Left ventricle myocardium inferior (tissue), 1 donor: ENCODE measurements at regions not wholly inside any gene's neighbourhood (a gene's known extent, or its start where the extent isn't known, plus 50 kb on each side); places are given as distances from the start of the nearest gene placed in this dataset.

Experiments used
- DNase-seq: peaks from one replicate; pipeline ENCODE4 v3.0.0-alpha.2; 2020
- H3K27ac ChIP-seq: fragments of 200-600 bp; replicated peaks from 2 replicates; pipeline ENCODE4 v1.8.0; 2021
- H3K27me3 ChIP-seq: fragments of 200-600 bp; 2 replicates; pipeline ENCODE4 v1.8.0; 2021; ENCODE audit warnings: low read depth
- H3K36me3 ChIP-seq: fragments of 200-600 bp; 2 replicates; pipeline ENCODE4 v1.8.0; 2021
- H3K4me1 ChIP-seq: fragments of 200-600 bp; 2 replicates; pipeline ENCODE4 v1.8.0; 2021
- H3K4me3 ChIP-seq: fragments of 200-600 bp; 2 replicates; pipeline ENCODE4 v1.8.0; 2021; ENCODE audit warnings: mild to moderate bottlenecking, moderate library complexity
- H3K9me3 ChIP-seq: fragments of 200-600 bp; replicated peaks from 2 replicates; pipeline ENCODE4 v1.8.0; 2021
- CTCF ChIP-seq: fragments of 200-600 bp; IDR thresholded peaks from 2 replicates; pipeline ENCODE4 v1.8.0; 2021; ENCODE audit warnings: antibody characterized with exemption, mild to moderate bottlenecking, borderline replicate concordance
- intact Hi-C: fragments of 100-400 bp; cut with micrococcal nuclease; formaldehyde crosslinking; loops from one replicate; pipeline ENCODE4 v1.11.0; 2022
- donor health status: DM: no; HTN: yes; CAD: no; lungs with severe emphysema.

- H3K27me3 ChIP-seq, result peaks cover 32% of the 10 kb centered on the region
- peak overlapping the region; percentile 66 for H3K4me3 ChIP-seq
- TF ChIP-seq CTCF, result no peak
- no peaks in the 10 kb centered on the region for H3K9me3 ChIP-seq
- H3K27ac ChIP-seq, result no peak overlapping the region
- peaks cover 34% of the 10 kb centered on the region for H3K4me1 ChIP-seq
- no peak for DNase-seq
- no peaks in the 10 kb centered on the region for H3K36me3 ChIP-seq
- intact Hi-C loops, result no loop called here
Measured at GRCh38 chr9:84140535-84141101, 160.0 kb downstream of the RMI1 start.

GRCh38 chr9:84141741-84142370 is 161.3 kb downstream of the RMI1 start:
- Histone ChIP-seq H3K27me3 (peaks cover 32% of the 10 kb centered on the region), H3K4me3 (no peak overlapping the region), H3K36me3 (no peaks in the 10 kb centered on the region), H3K4me1 (peaks cover 47% of the 10 kb centered on the region), H3K9me3 (no peaks in the 10 kb centered on the region), H3K27ac (no peak overlapping the region)
- no peak for DNase-seq
- no peak for TF ChIP-seq CTCF
- intact Hi-C loops, result no loop called here

GRCh38 chr9:84145031-84145430 is 164.4 kb downstream of the RMI1 start:
- Histone ChIP-seq H3K4me1 (peaks cover 38% of the 10 kb centered on the region), H3K4me3 (no peak overlapping the region), H3K27me3 (peaks cover 32% of the 10 kb centered on the region), H3K36me3 (no peaks in the 10 kb centered on the region), H3K27ac (no peak overlapping the region), H3K9me3 (no peaks in the 10 kb centered on the region)
- no peak for DNase-seq
- intact Hi-C loops, result no loop called here
- TF ChIP-seq CTCF, result no peak

- Histone ChIP-seq H3K4me3 (no peak overlapping the region), H3K9me3 (no peaks in the 10 kb centered on the region), H3K27me3 (peaks cover 27% of the 10 kb centered on the region), H3K36me3 (no peaks in the 10 kb centered on the region), H3K27ac (no peak overlapping the region), H3K4me1 (peaks cover 31% of the 10 kb centered on the region)
- TF ChIP-seq CTCF, result no peak
- intact Hi-C loops, result no loop called here
- no peak for DNase-seq
Measured at GRCh38 chr9:84145780-84146179, 165.2 kb downstream of the RMI1 start.

GRCh38 chr9:84146893-84147710 is 166.5 kb downstream of the RMI1 start:
- DNase-seq, result no peak
- no peaks in the 10 kb centered on the region for H3K9me3 ChIP-seq
- no peak for TF ChIP-seq CTCF
- H3K4me1 ChIP-seq, result peaks cover 26% of the 10 kb centered on the region
- H3K27ac ChIP-seq, result peak overlapping the region; percentile 64
- peaks cover 15% of the 10 kb centered on the region for H3K27me3 ChIP-seq
- no peak overlapping the region for H3K4me3 ChIP-seq
- intact Hi-C loops, result no loop called here
- no peaks in the 10 kb centered on the region for H3K36me3 ChIP-seq
